GM12872 (cell line): ENCODE measurements at regions not wholly inside any gene's neighbourhood (a gene's known extent, or its start where the extent isn't known, plus 50 kb on each side); places are given as distances from the start of the nearest gene placed in this dataset.

Source experiments
- TF ChIP-seq, protein P1 (sequence below): IDR thresholded peaks from 3 replicates; pipeline ENCODE4 v1.5.1; 2011; ENCODE audit warnings: low read depth, mild to moderate bottlenecking, low read length, moderate library complexity; ENCODE audit not compliant: insufficient read depth

DNA sequence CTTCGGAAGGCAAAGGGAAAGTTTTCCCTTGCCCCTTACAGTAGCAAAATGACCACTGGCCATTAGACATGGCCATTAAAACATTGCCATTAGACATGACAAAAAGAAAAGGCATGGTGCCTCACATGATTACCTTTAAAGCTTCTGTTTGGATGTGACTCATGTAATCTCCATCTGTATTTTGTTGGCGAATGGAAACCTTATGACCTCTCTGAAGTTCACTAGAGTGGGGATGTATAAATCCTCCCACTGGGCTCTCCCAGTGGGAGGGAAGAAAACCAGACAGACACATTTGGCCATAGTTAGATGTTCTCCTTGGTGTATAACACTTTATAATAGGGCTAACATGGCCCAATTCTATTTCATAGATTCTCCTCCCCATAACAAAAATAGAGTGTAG lies 152.6 kb downstream of the MAGEB17 start:
- TF ChIP-seq, protein P1, sequence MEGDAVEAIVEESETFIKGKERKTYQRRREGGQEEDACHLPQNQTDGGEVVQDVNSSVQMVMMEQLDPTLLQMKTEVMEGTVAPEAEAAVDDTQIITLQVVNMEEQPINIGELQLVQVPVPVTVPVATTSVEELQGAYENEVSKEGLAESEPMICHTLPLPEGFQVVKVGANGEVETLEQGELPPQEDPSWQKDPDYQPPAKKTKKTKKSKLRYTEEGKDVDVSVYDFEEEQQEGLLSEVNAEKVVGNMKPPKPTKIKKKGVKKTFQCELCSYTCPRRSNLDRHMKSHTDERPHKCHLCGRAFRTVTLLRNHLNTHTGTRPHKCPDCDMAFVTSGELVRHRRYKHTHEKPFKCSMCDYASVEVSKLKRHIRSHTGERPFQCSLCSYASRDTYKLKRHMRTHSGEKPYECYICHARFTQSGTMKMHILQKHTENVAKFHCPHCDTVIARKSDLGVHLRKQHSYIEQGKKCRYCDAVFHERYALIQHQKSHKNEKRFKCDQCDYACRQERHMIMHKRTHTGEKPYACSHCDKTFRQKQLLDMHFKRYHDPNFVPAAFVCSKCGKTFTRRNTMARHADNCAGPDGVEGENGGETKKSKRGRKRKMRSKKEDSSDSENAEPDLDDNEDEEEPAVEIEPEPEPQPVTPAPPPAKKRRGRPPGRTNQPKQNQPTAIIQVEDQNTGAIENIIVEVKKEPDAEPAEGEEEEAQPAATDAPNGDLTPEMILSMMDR = no peak

DNA sequence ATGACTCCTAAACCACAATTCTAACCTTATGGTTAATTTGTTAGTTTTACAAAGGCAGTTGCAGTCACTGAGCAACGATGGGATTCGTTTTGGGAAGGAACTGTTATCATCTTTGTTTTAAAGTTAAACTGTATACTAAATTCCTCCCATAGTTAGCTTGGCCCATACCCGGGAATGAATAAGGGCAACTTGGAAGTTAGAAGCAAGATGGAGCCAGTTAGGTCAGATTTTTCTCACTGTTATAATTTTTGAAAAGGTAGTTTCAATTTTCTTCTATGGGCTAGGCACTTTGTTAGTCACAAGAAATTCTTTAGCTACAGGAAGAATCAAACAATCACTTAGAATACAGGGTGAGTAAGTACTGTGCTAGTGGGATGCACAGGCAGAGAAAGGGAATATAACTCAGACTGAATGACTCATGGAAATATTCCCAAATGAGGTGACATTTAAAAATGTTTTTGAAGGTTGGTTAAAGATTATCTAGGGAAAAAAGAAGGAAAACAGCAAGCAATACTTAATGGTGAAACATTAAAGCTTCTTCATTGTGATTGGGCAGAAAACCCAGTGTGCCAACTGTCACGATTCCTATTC lies 153.6 kb downstream of the MAGEB17 start:
- TF ChIP-seq, protein P1 = no peak

- TF ChIP-seq, protein P1 = no peak
Measured at GRCh38 chrX:16333453-16333852, 166.2 kb downstream of the MAGEB17 start.

GRCh38 chrX:16335181-16335580 lies 167.9 kb downstream of the MAGEB17 start:
- TF ChIP-seq, protein P1 = no peak

- TF ChIP-seq, protein P1 = no peak
Measured at GRCh38 chrX:16347968-16348670, 180.8 kb downstream of the MAGEB17 start.

DNA sequence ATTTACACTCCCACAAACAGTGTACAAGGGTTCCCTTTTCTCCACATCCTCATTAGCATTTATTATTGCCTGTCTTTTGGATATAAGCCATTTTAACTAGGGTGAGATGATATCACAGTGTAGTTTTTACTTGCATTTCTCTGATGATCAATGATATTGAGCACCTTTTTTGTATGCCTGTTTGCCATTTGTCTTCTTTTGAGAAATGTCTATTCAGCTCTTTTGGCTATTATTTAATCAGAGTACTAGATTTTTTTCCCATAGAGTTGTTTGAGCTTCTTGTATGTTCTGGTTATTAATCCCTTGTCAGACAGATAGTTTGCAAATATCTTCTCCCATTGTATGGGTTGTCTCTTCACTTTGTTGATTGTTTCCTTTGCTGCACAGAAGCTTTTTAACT lies 190.6 kb downstream of the MAGEB17 start:
- TF ChIP-seq, protein P1 = no peak

DNA sequence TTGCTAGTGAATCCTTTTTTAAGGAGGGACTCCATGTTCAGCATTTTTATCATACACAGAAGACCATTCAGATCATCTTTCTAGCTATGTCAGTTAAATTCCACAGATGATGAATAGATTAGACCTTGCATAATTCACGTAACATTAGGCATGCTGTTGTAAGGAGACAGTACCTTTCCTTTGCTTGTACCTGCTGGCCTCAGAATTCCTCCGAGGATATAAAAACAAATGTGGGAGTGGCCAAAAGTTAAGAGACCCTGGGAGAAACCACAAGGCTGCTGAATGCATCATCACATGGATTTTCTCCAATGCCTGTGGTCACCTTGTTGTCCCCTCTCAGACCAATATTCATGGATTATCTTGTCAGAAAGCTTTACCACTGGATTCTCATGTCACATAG lies 201.4 kb downstream of the MAGEB17 start:
- TF ChIP-seq, protein P1 = no peak
